Body of pancreas (tissue), 4 donors: ENCODE measurements at regions not wholly inside any gene's neighbourhood (a gene's known extent, or its start where the extent isn't known, plus 50 kb on each side); places are given as distances from the start of the nearest gene placed in this dataset.

Experiments
- ATAC-seq: fragments of 150-250 bp; one replicate; pipeline ENCODE4 v1.9.1; 2016
- DNase-seq, 4 donors: peaks; one replicate each; pipeline ENCODE4 v3.0.0-alpha.2; 2019
- H3K27ac ChIP-seq, 4 donors: fragments of 200-600 bp; sonication (generic); 1 replicate in 3 of 4; 2 replicates in 1 of 4; pipeline versions ENCODE4 v1.5.1 to v1.6.1; 2016 to 2019; ENCODE audit warnings: mild to moderate bottlenecking in 1 of 4, mixed read lengths in 1 of 4, moderate library complexity in 1 of 4
- H3K27me3 ChIP-seq, 2 donors: fragments of 200-600 bp; sonication (generic); one replicate each; pipeline ENCODE4 v1.6.0; 2016; ENCODE audit warnings: mild to moderate bottlenecking in 1 of 2
- H3K36me3 ChIP-seq, 2 donors: fragments of 200-600 bp; sonication (generic); replicated peaks in 1 of 2; 2 replicates each; pipeline ENCODE4 v1.5.1; 2016; ENCODE audit warnings: low read depth in 2 of 2; ENCODE audit not compliant: insufficient read depth in 1 of 2
- H3K4me1 ChIP-seq: fragments of 200-600 bp; sonication (generic); one replicate; pipeline ENCODE4 v1.6.0; 2016
- H3K4me3 ChIP-seq, 2 donors: fragments of 200-600 bp; sonication (generic); 1 replicate in 1 of 2; 2 replicates in 1 of 2; pipeline ENCODE4 v1.5.1; 2016 to 2019
- H3K9me3 ChIP-seq, 3 donors: fragments of 200-600 bp; sonication (generic); 1 replicate in 2 of 3; 2 replicates in 1 of 3; pipeline ENCODE4 v1.5.1; 2016
- POLR2A ChIP-seq, 3 donors: fragments of 450-650 bp; IDR thresholded peaks; one replicate each; pipeline ENCODE4 v1.6.1; 2016; ENCODE audit warnings: antibody characterized with exemption in 3 of 3, mild to moderate bottlenecking in 2 of 3
- WGBS, 2 donors: methylation state at CpG; one replicate each; pipeline ENCODE4 v1.1.5; 2017; 5-methylcytosine and 5-hydroxymethylcytosine counted together
- intact Hi-C: fragments of 100-400 bp; cut with DNase I; formaldehyde crosslinking; loops from one replicate; pipeline ENCODE4 v1.15.1; 2023
- TF ChIP-seq, protein P1 (sequence below), 7 experiments: fragments of 450-650 bp in 4 of 7; fragments of 200-600 bp in 3 of 7; sonication (generic) in 3 of 7; IDR thresholded peaks; one replicate each; pipeline ENCODE4 v1.5.1; 2016 to 2019; ENCODE audit warnings: antibody characterized with exemption in 7 of 7

DNA sequence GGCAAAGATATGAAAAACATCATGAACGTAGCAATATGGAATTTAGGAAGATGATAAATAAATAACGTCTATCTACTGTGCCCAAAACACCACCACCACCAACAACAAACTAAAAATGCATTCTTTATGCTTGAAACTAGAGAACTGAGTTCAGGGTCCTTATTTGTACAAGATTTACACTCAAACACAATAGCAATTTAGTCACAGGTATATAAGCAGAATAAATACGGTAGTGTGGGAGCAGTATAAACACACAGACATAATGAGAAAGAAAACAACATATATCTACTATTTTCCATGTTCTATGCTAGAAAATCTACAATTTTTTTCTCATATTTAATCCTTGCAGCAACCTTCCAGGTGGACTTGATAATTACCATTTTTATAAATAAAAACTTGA lies 64.3 kb downstream of the ARL4A start:
- WGBS, 2 donors, result 72 to 77% methylated on average over 3 of the region's 3 CpGs
- Histone ChIP-seq H3K4me1 (no peaks in the 10 kb centered on the region), H3K36me3 (no peaks in the 10 kb centered on the region), H3K4me3 (no peak overlapping the region), H3K9me3 (no peaks in the 10 kb centered on the region), H3K27ac (no peak overlapping the region), H3K27me3 (peaks cover 0 to 2% of the 10 kb centered on the region in 2 donors)
- no peak for TF ChIP-seq POLR2A (IDR thresholded peaks at IDR 0.05)
- TF ChIP-seq, protein P1, sequence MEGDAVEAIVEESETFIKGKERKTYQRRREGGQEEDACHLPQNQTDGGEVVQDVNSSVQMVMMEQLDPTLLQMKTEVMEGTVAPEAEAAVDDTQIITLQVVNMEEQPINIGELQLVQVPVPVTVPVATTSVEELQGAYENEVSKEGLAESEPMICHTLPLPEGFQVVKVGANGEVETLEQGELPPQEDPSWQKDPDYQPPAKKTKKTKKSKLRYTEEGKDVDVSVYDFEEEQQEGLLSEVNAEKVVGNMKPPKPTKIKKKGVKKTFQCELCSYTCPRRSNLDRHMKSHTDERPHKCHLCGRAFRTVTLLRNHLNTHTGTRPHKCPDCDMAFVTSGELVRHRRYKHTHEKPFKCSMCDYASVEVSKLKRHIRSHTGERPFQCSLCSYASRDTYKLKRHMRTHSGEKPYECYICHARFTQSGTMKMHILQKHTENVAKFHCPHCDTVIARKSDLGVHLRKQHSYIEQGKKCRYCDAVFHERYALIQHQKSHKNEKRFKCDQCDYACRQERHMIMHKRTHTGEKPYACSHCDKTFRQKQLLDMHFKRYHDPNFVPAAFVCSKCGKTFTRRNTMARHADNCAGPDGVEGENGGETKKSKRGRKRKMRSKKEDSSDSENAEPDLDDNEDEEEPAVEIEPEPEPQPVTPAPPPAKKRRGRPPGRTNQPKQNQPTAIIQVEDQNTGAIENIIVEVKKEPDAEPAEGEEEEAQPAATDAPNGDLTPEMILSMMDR (IDR thresholded peaks at IDR 0.05), result no peak
- DNase-seq (no peak), ATAC-seq (no peak)
- intact Hi-C loops, result no loop called here

DNA sequence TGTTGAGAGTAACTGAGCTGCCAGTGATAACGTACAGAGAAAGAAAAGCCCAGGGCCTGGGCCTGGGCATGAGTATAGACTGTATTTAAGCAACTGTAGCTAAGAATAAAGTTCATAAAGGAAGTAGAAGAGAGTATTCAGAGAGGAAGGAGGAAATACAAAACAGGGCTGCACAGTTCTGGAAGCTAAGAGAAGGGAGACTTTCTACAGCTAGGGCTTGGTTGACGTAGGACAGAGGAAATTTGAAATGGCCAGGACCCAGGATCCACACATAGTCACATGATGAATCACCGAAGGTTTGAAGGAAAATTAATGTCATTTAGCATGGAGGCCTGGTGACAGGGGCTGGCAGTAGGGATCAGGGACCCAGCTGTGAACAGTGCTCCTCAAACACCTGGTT lies 66.7 kb downstream of the ARL4A start:
- intact Hi-C loops, result no loop called here
- WGBS, 2 donors, result 73 to 83% methylated on average over 3 of the region's 3 CpGs
- no peaks in the 10 kb centered on the region for H3K4me1 ChIP-seq
- H3K36me3 ChIP-seq, result no peaks in the 10 kb centered on the region
- DNase-seq, result no peak
- no peak for TF ChIP-seq POLR2A (IDR thresholded peaks at IDR 0.05)
- TF ChIP-seq, protein P1 (IDR thresholded peaks at IDR 0.05), result no peak
- no peaks in the 10 kb centered on the region for H3K9me3 ChIP-seq
- no peaks in the 10 kb centered on the region for H3K27me3 ChIP-seq
- ATAC-seq, result no peak
- no peak overlapping the region for H3K27ac ChIP-seq
- H3K4me3 ChIP-seq, result no peak overlapping the region

DNA sequence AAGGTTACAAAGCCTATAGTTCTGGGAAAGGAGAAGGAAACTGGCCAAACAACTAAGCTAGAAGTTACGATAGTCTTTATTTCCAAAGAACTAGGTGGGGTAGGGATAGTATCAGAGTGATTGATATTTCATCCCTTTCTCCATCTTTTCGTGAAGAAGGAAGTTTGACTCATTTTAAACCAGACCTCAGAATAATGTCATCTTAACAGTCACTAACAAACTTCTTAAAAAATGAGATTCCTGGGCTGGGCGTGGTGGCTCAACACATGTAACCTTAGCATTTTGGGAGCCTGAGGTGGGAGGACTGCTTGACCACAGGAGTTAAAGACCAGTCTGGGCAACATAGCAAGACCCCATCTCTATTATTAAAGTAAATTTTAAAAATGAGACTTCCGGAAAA lies 69.4 kb downstream of the ARL4A start:
- TF ChIP-seq, protein P1 (IDR thresholded peaks at IDR 0.05), result no peak
- no peak for TF ChIP-seq POLR2A (IDR thresholded peaks at IDR 0.05)
- ATAC-seq (no peak), DNase-seq (no peak)
- Histone ChIP-seq H3K9me3 (no peaks in the 10 kb centered on the region), H3K36me3 (no peaks in the 10 kb centered on the region), H3K4me1 (peaks cover 3% of the 10 kb centered on the region), H3K27ac (no peak overlapping the region), H3K27me3 (no peaks in the 10 kb centered on the region), H3K4me3 (no peak overlapping the region)
- WGBS, 2 donors, result 83 to 87% methylated on average over 4 of the region's 4 CpGs
- intact Hi-C loops, result no loop called here

DNA sequence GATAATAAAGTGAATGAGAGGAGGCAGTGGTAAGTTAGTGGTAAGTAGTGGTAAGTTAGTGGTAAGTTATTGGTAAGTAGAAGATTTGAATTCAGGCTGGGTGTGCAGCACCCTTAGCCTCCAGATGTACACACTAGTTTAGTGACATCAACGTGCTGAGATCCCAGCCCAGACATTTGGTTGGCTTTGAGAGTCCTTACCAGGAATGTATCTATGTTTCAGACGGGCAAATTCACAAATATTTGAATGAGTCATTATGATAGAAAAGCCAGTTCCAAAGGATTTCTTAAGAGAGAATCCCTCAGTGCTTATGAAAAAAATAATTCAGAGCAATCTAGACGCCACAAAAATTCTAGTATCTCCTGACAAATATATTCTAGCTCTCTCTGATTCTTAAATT lies 70.0 kb downstream of the ARL4A start:
- no peak for TF ChIP-seq POLR2A (IDR thresholded peaks at IDR 0.05)
- TF ChIP-seq, protein P1 (IDR thresholded peaks at IDR 0.05), result no peak
- intact Hi-C loops, result no loop called here
- peaks cover 3% of the 10 kb centered on the region for H3K4me1 ChIP-seq
- no peaks in the 10 kb centered on the region for H3K9me3 ChIP-seq
- H3K36me3 ChIP-seq, result no peaks in the 10 kb centered on the region
- H3K27ac ChIP-seq, result no peak overlapping the region
- ATAC-seq (no peak), DNase-seq (no peak)
- no peak overlapping the region for H3K4me3 ChIP-seq
- WGBS, 2 donors, result 51 to 60% methylated on average over 3 of the region's 3 CpGs
- no peaks in the 10 kb centered on the region for H3K27me3 ChIP-seq

DNA sequence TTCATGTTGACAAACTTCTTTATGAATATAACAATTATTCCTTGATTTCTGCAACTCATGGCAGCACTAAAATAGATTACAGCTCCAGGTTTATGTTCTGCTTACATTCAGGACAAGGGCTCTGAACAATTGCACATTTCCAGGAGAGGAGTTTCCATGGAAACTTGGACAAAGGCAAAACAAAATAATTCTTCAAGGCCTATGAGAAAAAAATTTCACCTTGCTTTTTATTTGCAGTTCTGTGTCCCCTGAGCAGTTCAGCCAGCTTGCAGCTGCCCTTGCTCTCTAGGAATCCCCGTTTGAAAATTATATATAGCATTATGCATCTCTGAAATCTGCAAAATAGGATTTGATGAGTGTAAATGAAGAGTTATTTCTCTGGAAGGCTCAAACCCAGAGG lies 71.7 kb downstream of the ARL4A start:
- intact Hi-C loops, result no loop called here
- DNase-seq, result no peak
- no peak for TF ChIP-seq POLR2A (IDR thresholded peaks at IDR 0.05)
- TF ChIP-seq, protein P1 (IDR thresholded peaks at IDR 0.05), result no peak
- H3K27me3 ChIP-seq, result no peaks in the 10 kb centered on the region
- no peaks in the 10 kb centered on the region for H3K36me3 ChIP-seq
- peaks cover 3% of the 10 kb centered on the region for H3K4me1 ChIP-seq
- ATAC-seq, result peak; percentile 33
- H3K27ac ChIP-seq, result no peak overlapping the region
- H3K4me3 ChIP-seq, result no peak overlapping the region
- WGBS, 2 donors, result 14 to 19% methylated on average over 1 of the region's 1 CpG
- no peaks in the 10 kb centered on the region for H3K9me3 ChIP-seq
